ENCODE measurements at regions not wholly inside any gene's neighbourhood (a gene's known extent, or its start where the extent isn't known, plus 50 kb on each side); places are given as distances from the start of the nearest gene placed in this dataset.
"Not testable (repeated sequence)": the region's sequence is repeated elsewhere in the genome, so short reads cannot be mapped to it uniquely, and the experiment has no call there.

GRCh38 chr1:234855851-234856250, 245.9 kb upstream of the IRF2BP2 start:
- no peak for DNase-seq

DNA sequence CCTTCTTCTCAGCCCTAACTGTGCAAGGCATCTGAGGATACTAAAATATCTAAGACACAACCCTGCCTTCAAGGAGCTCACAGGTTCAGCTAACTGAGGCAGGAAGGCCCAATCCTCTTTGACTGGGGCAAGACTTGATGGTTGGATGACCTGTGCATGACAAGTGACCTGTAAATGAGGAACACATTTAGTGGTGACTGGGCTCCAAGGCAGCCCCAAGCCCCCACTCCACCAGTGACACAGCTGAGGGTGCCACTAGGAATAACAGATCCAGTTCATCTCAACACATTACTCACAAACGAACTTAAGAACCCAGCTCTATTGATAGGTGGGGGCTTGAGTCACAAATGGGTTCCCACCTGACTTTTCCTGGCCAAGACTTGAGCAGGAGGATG, 244.7 kb upstream of the IRF2BP2 start:
- no peak for DNase-seq

GRCh38 chr1:234853906-234854644, 244.1 kb upstream of the IRF2BP2 start:
- no peak for DNase-seq

GRCh38 chr1:234852659-234853058, 242.7 kb upstream of the IRF2BP2 start:
- DNase-seq, result no peak

GRCh38 chr1:234851450-234852438, 241.8 kb upstream of the IRF2BP2 start:
- DNase-seq, result no peak

GRCh38 chr1:234849832-234850231, 239.9 kb upstream of the IRF2BP2 start:
- DNase-seq, result no peak

- no peak for DNase-seq
These were observed 239.1 kb upstream of the IRF2BP2 start for GRCh38 chr1:234848972-234849649.

- DNase-seq, result not testable (repeated sequence)
These were observed 236.8 kb upstream of the IRF2BP2 start for GRCh38 chr1:234846813-234847212.

DNA sequence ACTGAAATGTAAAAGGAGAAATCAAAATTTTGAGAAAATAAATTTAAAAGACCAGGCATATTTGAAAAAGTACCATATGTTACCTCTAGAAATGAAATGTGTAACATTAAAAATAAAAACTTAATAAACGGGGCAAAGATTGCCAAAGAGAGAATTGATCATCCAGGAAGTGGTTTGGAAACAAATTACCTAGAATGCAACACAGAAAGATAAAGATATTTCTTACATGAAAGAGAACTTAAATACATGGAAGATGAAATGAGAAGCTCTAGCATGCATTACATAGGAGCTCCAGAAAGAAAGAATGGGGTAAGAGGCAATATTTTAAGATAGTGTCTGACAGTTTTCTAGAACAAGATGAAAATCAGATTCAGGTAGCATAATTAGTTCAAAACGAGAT, 235.9 kb upstream of the IRF2BP2 start:
- no peak for DNase-seq

DNA sequence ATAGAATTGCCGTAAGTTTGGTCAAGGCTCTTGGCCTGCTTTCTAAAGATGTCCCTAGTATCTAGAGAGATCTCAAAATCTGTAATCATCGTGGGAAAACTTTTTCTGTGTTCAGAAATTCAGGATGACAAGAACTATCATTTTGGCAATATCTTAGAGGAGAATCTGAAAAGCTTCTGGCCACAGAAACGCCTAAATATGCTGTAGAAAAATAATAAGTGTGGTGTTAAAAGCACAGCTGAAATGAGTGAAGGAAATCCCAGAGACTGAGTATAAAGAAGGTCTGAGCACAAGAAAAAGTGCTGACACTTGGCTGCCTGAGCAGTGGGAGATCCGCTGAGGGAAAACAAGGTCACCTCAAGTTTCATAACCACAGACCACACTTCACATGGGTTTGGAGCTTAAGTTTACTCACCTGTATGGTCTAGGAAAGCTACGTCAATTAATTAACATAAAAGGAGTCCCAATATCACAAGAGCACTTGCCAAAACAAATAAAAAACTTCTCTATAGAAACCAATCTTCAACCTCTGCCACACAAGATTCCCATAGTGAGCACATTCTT, 235.2 kb upstream of the IRF2BP2 start:
- DNase-seq, result no peak

- no peak for DNase-seq
These were observed 234.6 kb upstream of the IRF2BP2 start for GRCh38 chr1:234844479-234845031.

DNA sequence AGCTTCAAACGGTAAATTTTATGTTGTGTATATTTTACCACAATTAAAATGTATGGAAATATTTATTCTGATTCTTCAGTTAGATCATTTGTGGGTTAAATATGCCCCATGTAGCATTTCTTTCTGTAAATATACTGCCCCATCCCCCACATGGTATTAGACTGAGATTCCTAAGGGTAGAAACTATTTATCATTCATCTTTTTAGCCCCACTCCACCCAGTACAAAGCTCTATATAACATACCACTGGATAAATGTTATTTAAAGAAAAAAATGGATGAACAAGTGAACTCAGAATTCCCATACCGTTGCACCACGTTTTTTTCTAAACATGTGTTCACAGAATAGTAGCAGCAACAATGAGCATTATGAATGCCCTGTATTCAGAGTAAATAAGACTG, 234.0 kb upstream of the IRF2BP2 start:
- no peak for DNase-seq

DNA sequence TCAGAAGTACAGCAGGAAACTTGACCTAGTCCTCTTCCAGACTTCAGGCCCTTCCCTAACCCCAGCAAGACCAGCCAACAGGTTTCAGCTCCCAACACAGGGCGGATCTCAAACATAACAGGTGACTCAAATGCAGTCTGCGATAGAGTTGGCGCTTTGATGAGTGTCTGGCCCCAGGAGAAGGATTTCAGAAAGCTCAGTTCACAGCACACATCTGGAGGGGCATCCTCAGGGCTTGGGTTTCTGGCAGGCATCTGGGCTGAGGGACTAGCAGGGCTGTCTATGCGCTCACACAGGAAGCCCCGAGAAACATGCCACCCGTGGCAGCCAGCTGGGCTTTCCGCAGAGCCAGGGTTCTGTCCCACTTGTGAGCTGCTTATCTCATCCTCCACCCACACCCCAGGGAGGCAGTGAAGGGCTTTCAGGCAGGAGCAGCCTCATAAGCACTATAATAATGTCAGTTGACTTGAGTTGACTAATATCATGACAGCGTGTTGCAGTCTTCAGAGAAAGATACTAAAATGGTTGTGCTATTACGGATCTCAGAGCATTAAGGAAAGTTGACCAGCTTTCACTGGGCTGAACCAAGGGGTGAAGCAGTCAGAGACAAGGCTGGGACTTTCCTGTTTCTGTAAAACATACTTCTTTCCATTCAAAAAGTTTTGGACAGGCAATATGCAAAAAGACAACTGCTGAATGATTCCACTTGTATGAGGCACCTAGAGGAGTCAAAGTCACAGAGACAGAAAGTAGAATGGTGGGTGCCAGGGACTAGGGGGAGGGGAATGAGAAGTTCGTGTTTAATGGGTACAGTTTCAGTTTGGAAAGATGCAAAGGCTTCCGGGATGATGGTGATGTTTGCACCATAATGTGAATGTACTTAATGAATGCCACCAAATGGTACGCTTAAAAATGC, 233.0 kb upstream of the IRF2BP2 start:
- no peak for DNase-seq

DNA sequence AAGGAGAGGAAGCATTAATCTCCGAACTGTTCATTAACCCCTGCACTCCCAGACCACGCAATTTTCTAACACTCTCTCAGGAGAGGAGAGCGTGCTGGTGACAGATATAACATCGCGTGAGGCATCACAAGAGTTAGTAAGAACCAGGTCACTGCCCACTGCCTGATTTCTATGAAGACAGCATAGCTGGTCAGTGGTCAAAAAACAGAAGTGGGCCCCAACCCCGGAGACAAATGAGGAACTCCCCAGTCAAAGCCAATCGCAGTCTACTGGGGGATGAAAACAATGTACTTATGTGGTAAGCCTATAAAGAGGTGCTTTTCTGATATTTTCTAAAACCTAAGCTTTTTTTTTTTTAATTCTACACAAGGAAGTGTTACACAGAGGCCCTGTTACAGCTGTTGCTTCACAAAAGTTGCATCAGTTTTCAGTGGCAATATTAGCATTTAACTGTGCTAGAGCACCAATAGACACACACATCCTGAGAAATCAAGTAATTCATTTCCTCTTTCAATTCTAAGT, 231.8 kb upstream of the IRF2BP2 start:
- DNase-seq, result peak; percentile 18

DNA sequence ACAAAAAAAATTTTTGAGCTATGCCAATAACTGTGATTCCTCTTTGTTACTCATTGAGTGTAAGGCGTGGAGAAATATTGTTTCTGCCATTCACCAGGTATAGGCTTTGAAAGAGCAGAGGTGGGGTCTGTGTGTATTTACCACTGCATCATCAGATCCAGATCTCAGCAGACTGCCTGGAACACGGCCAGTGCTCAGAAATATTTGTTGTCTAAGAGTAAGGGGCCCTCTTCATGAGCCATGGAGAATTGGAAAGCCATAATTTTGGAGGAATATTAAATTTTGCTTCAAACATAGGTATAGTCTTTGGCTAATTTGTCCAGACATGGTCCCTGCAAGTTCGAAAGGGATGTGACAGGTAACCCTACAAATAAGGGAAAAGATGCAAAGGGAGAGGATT, 231.3 kb upstream of the IRF2BP2 start:
- DNase-seq, result no peak

DNA sequence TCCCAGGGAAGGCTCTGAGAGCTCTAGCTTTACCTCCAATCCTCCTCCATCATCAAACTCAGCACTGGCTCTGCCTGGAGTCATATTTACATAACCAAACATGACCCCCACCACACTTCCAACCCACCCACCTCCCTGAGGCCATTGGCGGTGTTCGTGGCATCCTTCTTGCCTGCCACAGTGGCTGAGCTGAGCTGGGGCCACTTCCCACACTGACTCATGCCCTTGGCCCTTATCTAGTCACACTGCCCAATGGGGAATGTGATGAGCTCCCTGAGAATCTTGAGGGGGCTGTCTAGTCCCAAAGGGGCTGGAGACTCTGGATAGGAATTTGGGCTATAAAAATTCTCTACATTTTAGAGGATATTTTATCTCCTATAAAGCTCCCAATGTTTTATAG, 230.9 kb upstream of the IRF2BP2 start:
- DNase-seq, result no peak

DNA sequence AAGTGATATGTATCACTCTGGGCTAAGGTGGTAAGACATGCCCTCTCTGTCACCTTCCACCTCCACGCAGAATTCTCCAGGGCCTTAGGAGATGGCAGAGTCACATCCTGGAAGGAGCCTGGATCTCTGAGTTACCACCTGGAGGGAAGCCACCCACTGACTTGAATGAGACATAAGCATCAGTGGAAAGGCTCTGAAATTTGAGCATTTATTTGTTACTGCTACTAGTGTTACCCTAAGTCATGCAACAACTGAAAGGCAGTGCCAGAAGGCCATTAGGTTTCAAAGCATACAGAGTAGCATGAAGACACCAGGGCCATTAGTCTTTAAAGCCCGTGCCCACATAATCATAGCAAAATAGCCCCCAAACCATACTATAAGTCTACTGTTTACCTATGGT, 230.3 kb upstream of the IRF2BP2 start:
- no peak for DNase-seq

DNA sequence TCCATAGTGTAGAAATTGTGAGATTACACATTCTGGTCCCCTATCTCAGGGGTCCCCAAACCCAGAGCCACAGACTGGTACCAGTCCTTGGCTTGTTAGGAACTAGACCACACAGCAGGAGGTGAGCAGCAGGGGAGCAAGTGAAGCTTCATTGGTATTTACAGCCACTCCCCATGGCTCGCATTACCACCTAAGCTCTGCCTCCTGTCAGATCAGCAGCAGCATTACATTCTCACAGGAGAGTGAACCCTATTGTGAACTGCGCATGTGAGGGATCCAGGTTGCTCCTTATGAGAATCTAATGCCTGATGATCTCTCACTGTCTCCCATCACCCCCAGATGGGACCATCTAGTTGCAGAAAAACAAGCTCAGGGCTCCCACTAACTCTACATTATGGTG, 229.7 kb upstream of the IRF2BP2 start:
- no peak for DNase-seq

DNA sequence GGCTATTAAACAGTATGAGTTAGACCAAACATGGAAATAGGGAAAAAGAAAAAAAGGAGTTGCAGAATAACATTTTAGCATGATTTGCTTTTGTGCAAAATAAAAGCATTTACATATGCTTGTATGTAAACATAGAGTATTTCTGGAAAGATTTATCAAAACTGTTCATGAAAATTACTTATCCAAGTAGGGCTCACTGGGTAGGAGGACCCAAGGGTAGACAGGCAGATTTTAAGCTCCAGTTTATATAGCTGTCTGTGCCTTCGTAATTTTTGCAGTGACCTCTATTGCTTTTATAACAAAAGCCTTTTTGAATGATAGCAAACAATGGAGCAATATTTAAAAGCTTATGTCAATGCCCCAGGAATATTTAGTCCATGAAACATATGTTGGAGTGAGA, 228.8 kb upstream of the IRF2BP2 start:
- DNase-seq, result no peak

- no peak for DNase-seq
These were observed 228.2 kb upstream of the IRF2BP2 start for GRCh38 chr1:234838182-234838581.

GRCh38 chr1:234837713-234838112, 227.7 kb upstream of the IRF2BP2 start:
- DNase-seq, result no peak
